ENCODE measurements at regions not wholly inside any gene's neighbourhood (a gene's known extent, or its start where the extent isn't known, plus 50 kb on each side); places are given as distances from the start of the nearest gene placed in this dataset.

GRCh38 chr12:60981473-60981872 lies 1278.7 kb upstream of the USP15 start:
- no peak for TF ChIP-seq JUN (IDR thresholded peaks at IDR 0.05; ENCODE audit: borderline replicate concordance, low read depth, low read length)
- TF ChIP-seq JUN (CRISPR knock-in tag; IDR thresholded peaks at IDR 0.05; ENCODE audit: borderline replicate concordance), result no peak
- TF ChIP-seq ESRRB (CRISPR knock-in tag; IDR thresholded peaks at IDR 0.05; ENCODE audit: borderline replicate concordance), result no peak
- TF ChIP-seq TAF1 (IDR thresholded peaks at IDR 0.05; ENCODE audit: control insufficient read depth, extremely low read depth, insufficient read depth, low read length, severe bottlenecking), result no peak
- TF ChIP-seq AFF4 (CRISPR knock-in tag; IDR thresholded peaks at IDR 0.05), result no peak
- no peak for TF ChIP-seq NFE2L1 (tag; IDR thresholded peaks at IDR 0.05; ENCODE audit: borderline replicate concordance, low read depth)
- TF ChIP-seq ZNF740 (CRISPR knock-in tag; IDR thresholded peaks at IDR 0.05), result no peak
- TF ChIP-seq ZNF740 (tag; IDR thresholded peaks at IDR 0.05), result no peak
- TF ChIP-seq CREB1 (IDR thresholded peaks at IDR 0.05), result no peak
- no peak for TF ChIP-seq CREB1 (CRISPR knock-in tag; IDR thresholded peaks at IDR 0.05)
- TF ChIP-seq POLR2A (conservative IDR thresholded peaks at IDR 0.05), result no peak
- no peak for TF ChIP-seq ZBTB11 (CRISPR knock-in tag; IDR thresholded peaks at IDR 0.05)
- no peak for TF ChIP-seq RNF2 (IDR thresholded peaks at IDR 0.05)

Data from K562 (cell line).